ENCODE measurements at regions not wholly inside any gene's neighbourhood (a gene's known extent, or its start where the extent isn't known, plus 50 kb on each side); places are given as distances from the start of the nearest gene placed in this dataset.

DNA sequence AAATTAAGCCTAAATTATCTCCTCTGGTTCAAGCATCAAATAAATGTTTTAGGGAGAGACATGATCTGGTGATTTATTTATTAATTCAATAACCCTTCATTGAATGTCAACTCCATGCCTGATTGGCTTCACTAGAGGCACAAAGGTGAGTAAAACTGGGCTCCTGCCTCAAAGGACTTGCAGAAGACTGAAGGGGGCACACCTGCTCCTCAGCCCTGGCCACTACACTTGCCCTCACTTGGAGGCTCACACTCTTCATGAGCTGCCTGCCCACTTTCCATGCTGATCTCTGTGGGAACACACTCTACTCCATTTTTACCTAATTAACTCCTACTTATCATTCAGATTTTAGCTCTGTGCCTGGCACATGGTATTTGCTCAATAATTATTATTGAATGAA, 84.4 kb upstream of the KCNMB2 start (continued):
- TF ChIP-seq, protein P1, sequence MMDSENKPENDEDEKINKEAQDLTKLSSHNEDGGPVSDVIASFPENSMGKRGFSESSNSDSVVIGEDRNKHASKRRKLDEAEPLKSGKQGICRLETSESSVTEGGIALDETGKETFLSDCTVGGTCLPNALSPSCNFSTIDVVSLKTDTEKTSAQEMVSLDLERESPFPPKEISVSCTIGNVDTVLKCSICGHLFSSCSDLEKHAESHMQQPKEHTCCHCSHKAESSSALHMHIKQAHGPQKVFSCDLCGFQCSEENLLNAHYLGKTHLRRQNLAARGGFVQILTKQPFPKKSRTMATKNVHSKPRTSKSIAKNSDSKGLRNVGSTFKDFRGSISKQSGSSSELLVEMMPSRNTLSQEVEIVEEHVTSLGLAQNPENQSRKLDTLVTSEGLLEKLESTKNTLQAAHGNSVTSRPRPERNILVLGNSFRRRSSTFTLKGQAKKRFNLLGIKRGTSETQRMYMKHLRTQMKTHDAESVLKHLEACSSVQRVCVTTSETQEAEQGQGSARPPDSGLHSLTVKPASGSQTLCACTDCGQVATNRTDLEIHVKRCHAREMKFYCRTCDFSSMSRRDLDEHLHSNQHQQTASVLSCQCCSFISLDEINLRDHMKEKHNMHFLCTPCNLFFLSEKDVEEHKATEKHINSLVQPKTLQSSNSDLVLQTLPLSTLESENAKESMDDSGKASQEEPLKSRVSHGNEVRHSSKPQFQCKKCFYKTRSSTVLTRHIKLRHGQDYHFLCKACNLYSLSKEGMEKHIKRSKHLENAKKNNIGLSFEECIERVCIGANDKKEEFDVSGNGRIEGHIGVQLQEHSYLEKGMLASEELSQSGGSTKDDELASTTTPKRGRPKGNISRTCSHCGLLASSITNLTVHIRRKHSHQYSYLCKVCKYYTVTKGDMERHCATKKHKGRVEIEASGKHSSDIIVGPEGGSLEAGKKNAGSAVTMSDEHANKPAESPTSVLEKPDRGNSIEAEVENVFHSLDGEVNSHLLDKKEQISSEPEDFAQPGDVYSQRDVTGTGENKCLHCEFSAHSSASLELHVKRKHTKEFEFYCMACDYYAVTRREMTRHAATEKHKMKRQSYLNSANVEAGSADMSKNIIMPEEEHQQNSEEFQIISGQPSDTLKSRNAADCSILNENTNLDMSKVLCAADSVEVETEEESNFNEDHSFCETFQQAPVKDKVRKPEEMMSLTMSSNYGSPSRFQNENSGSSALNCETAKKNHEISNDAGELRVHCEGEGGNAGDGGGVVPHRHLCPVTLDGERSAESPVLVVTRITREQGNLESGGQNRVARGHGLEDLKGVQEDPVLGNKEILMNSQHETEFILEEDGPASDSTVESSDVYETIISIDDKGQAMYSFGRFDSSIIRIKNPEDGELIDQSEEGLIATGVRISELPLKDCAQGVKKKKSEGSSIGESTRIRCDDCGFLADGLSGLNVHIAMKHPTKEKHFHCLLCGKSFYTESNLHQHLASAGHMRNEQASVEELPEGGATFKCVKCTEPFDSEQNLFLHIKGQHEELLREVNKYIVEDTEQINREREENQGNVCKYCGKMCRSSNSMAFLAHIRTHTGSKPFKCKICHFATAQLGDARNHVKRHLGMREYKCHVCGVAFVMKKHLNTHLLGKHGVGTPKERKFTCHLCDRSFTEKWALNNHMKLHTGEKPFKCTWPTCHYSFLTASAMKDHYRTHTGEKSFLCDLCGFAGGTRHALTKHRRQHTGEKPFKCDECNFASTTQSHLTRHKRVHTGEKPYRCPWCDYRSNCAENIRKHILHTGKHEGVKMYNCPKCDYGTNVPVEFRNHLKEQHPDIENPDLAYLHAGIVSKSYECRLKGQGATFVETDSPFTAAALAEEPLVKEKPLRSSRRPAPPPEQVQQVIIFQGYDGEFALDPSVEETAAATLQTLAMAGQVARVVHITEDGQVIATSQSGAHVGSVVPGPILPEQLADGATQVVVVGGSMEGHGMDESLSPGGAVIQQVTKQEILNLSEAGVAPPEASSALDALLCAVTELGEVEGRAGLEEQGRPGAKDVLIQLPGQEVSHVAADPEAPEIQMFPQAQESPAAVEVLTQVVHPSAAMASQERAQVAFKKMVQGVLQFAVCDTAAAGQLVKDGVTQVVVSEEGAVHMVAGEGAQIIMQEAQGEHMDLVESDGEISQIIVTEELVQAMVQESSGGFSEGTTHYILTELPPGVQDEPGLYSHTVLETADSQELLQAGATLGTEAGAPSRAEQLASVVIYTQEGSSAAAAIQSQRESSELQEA (CRISPR knock-in tag; IDR thresholded peaks at IDR 0.05; ENCODE audit: not compliant biosample characterization), result no peak
- TF ChIP-seq EED (CRISPR knock-in tag; IDR thresholded peaks at IDR 0.05) (no peak), ZNF75D (CRISPR knock-in tag; IDR thresholded peaks at IDR 0.05; ENCODE audit: borderline replicate concordance) (no peak), CTCF (CRISPR knock-in tag; IDR thresholded peaks at IDR 0.05) (no peak), REL (CRISPR knock-in tag; conservative IDR thresholded peaks at IDR 0.05) (no peak), KDM6A (CRISPR knock-in tag; IDR thresholded peaks at IDR 0.05; ENCODE audit: low read depth) (no peak), HES4 (CRISPR knock-in tag; IDR thresholded peaks at IDR 0.05; ENCODE audit: borderline replicate concordance) (no peak), MAFF (IDR thresholded peaks at IDR 0.05; ENCODE audit: low read depth, low read length) (no peak), DNMT3B (CRISPR knock-in tag; conservative IDR thresholded peaks at IDR 0.05) (no peak), SMARCC2 (IDR thresholded peaks at IDR 0.05) (no peak)
- TF ChIP-seq, protein P2, sequence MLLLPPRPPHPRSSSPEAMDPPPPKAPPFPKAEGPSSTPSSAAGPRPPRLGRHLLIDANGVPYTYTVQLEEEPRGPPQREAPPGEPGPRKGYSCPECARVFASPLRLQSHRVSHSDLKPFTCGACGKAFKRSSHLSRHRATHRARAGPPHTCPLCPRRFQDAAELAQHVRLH (CRISPR knock-in tag; IDR thresholded peaks at IDR 0.05; ENCODE audit: borderline replicate concordance, low read depth), result no peak
- TF ChIP-seq, protein P3, sequence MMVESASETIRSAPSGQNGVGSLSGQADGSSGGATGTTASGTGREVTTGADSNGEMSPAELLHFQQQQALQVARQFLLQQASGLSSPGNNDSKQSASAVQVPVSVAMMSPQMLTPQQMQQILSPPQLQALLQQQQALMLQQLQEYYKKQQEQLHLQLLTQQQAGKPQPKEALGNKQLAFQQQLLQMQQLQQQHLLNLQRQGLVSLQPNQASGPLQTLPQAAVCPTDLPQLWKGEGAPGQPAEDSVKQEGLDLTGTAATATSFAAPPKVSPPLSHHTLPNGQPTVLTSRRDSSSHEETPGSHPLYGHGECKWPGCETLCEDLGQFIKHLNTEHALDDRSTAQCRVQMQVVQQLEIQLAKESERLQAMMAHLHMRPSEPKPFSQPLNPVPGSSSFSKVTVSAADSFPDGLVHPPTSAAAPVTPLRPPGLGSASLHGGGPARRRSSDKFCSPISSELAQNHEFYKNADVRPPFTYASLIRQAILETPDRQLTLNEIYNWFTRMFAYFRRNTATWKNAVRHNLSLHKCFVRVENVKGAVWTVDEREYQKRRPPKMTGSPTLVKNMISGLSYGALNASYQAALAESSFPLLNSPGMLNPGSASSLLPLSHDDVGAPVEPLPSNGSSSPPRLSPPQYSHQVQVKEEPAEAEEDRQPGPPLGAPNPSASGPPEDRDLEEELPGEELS (CRISPR knock-in tag; IDR thresholded peaks at IDR 0.05), result no peak
